WERI-Rb-1 (cell line): ENCODE measurements at regions not wholly inside any gene's neighbourhood (a gene's known extent, or its start where the extent isn't known, plus 50 kb on each side); places are given as distances from the start of the nearest gene placed in this dataset.
A peak's percentile ranks its signal among the peaks of the same experiment; 100 is the strongest.

Experiments
- DNase-seq: peaks from one replicate; pipeline ENCODE4 v3.0.0-alpha.2; 2020
- H3K27ac ChIP-seq: fragments of 250-450 bp; sonication (Bioruptor Pico); 2 replicates; pipeline ENCODE4 v1.5.1; 2020; ENCODE audit warnings: mild to moderate bottlenecking, moderate library complexity
- H3K27me3 ChIP-seq: fragments of 250-450 bp; sonication (Bioruptor Pico); 2 replicates; pipeline ENCODE4 v1.5.1; 2021; ENCODE audit warnings: mild to moderate bottlenecking, low read depth, moderate library complexity; ENCODE audit not compliant: insufficient read depth, severe bottlenecking
- H3K36me3 ChIP-seq: fragments of 250-450 bp; sonication (Bioruptor Pico); 2 replicates; pipeline ENCODE4 v1.5.1; 2020; ENCODE audit warnings: mild to moderate bottlenecking, moderate library complexity
- H3K4me3 ChIP-seq: 2 replicates; pipeline ENCODE4 v1.5.1; 2011; ENCODE audit warnings: low read depth, mild to moderate bottlenecking, control low read depth, low read length
- H3K9me3 ChIP-seq: fragments of 250-450 bp; sonication (Bioruptor Pico); 2 replicates; pipeline ENCODE4 v1.5.1; 2021; ENCODE audit warnings: mild to moderate bottlenecking, moderate library complexity; ENCODE audit not compliant: severe bottlenecking
- TF ChIP-seq, protein P1 (sequence below): IDR thresholded peaks from 2 replicates; pipeline ENCODE4 v1.5.1; 2011; ENCODE audit warnings: low read depth, mild to moderate bottlenecking, control low read depth, inconsistent platforms, low read length

DNA sequence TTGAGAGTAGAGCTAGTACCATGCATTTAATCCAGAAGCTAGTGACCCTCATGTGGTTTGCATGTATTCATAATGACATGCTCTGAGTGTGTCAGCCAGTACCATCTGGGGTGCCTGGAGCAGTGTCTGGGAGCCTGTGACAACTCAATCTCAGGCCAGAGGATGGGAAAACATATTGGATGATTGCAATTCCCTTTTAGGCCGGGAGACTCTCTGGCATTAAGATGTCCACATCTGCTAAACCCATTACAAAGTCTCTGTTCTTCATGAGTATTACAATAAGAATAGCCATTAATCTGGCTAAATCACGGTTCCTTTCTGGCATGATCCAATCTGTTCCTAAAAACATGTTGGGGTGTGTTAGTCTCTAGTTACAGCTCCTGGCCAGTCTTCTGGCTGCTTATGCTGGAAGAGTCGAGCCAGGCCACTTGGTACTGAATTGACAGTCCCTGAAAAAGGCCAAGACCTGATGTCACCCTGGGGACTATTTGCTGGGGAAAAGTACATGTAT is 475.7 kb downstream of the ENC1 start:
- Histone ChIP-seq H3K27ac (peak overlapping the region; percentile 61), H3K36me3 (no peaks in the 10 kb centered on the region), H3K9me3 (no peaks in the 10 kb centered on the region), H3K4me3 (no peak overlapping the region), H3K27me3 (no peaks in the 10 kb centered on the region)
- TF ChIP-seq, protein P1, sequence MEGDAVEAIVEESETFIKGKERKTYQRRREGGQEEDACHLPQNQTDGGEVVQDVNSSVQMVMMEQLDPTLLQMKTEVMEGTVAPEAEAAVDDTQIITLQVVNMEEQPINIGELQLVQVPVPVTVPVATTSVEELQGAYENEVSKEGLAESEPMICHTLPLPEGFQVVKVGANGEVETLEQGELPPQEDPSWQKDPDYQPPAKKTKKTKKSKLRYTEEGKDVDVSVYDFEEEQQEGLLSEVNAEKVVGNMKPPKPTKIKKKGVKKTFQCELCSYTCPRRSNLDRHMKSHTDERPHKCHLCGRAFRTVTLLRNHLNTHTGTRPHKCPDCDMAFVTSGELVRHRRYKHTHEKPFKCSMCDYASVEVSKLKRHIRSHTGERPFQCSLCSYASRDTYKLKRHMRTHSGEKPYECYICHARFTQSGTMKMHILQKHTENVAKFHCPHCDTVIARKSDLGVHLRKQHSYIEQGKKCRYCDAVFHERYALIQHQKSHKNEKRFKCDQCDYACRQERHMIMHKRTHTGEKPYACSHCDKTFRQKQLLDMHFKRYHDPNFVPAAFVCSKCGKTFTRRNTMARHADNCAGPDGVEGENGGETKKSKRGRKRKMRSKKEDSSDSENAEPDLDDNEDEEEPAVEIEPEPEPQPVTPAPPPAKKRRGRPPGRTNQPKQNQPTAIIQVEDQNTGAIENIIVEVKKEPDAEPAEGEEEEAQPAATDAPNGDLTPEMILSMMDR, result no peak
- peak; percentile 89 for DNase-seq

DNA sequence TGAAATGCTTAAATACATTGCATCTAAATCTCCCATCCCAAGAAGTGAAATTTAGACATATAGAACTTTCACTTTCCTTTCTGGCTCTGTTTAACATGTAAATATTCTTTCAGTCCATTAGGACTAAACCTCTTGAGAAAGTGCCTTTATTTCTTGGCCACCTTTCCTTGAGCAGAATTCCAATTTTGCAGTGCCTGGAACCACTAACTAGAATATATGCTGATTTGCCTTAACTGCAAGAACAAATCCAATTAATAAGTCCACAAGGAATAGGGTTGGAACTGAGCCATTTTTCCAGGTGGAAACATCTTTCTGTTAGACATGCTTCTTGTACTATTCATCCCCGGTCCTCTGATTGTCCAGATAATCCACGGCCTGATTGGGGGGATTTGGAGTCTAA is 478.0 kb downstream of the ENC1 start:
- no peaks in the 10 kb centered on the region for H3K9me3 ChIP-seq
- no peak overlapping the region for H3K4me3 ChIP-seq
- H3K27me3 ChIP-seq, result no peaks in the 10 kb centered on the region
- no peak overlapping the region for H3K27ac ChIP-seq
- TF ChIP-seq, protein P1, result no peak
- DNase-seq, result no peak
- no peaks in the 10 kb centered on the region for H3K36me3 ChIP-seq

DNA sequence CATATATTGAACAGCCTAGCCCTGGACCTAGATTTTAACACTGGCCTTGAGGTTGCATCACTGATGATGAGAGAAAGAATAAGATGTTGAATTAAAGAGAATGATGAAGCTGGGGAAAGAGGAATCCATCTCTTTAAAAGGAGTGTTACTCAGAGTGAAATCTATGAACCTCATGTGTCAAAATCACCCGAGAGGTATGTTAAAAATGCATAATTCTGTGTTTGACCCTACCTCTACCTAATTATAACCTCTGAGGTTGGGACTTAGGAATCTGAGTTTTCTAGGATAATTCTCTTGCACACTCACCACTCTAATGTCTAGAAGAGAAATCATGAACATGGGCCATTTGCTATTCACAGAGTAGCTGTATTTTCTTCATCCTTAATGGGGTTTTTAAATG is 479.4 kb downstream of the ENC1 start:
- Histone ChIP-seq H3K9me3 (no peaks in the 10 kb centered on the region), H3K27me3 (no peaks in the 10 kb centered on the region), H3K36me3 (no peaks in the 10 kb centered on the region), H3K4me3 (no peak overlapping the region), H3K27ac (no peak overlapping the region)
- TF ChIP-seq, protein P1, result no peak
- DNase-seq, result no peak

DNA sequence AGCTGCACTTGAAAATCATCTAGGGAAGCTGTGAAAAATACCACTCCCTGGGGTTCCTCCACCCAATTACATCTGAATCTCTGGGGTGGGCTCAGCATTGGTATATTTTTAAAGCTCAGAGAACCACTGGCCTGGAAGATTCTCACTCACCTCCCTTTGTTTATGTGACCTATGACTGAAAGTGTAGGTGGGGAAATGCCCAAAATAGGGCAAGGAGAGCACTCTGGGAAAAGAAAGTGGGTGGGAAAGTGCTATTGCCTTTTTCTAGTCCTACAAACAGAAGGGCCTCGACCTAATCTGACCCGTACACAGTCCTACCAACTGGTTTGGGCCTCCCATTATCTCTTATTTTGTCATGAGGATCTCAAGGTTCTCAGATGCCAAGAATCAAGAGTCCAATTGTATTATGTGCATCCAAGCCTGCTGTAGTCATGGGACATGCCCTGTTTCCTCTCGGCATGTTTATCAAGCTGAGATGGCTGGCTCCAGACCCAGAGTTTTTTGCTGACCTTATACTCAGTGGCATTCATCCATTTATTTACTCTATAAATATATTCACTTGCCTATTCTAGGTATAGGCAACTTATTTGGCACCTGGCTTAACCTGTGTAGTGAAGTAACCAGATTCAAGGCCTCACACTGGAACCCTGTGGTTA is 483.7 kb downstream of the ENC1 start:
- TF ChIP-seq, protein P1, result no peak
- Histone ChIP-seq H3K27me3 (no peaks in the 10 kb centered on the region), H3K36me3 (no peaks in the 10 kb centered on the region), H3K27ac (no peak overlapping the region), H3K4me3 (no peak overlapping the region), H3K9me3 (no peaks in the 10 kb centered on the region)
- DNase-seq, result no peak

DNA sequence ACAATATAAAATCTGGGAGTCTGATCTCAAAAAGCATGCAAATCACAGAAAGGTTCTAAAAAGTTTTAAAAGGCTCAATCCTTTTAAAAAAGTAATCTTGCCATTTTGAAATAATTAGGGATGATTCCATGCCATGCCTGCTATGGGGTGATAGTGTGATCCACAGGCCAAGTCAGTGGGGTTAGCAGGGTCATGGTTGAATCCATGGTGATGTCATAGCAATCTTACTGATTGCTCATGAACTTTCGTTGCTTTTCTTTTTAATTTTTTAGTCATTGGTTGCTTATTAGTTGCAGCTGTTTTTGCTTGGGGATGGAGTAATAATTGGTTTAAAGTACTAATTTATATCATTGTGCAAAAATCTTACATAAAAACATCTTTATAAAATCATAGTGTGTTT is 485.0 kb downstream of the ENC1 start:
- no peak overlapping the region for H3K27ac ChIP-seq
- no peaks in the 10 kb centered on the region for H3K36me3 ChIP-seq
- no peaks in the 10 kb centered on the region for H3K27me3 ChIP-seq
- TF ChIP-seq, protein P1, result no peak
- H3K4me3 ChIP-seq, result no peak overlapping the region
- no peak for DNase-seq
- H3K9me3 ChIP-seq, result no peaks in the 10 kb centered on the region

DNA sequence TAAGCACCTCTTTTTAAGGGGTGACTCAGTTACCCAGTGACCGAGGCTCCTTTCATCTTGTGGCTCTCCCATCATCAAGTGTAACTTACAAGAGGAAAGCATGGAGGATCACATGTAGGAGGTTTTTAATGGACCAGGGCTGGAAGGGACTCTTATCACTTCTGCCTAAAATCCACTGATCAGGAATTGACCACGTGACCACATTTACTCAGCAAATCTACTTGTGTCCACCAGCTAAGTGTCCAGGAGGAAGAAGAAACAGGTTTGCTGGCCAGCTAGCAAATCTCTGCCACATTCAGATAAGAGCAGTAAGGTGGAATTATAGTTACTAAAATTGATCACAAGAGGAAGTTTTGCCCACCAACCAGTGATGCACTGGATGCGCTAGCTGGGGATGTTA is 486.0 kb downstream of the ENC1 start:
- no peaks in the 10 kb centered on the region for H3K9me3 ChIP-seq
- TF ChIP-seq, protein P1, result no peak
- DNase-seq, result no peak
- no peaks in the 10 kb centered on the region for H3K27me3 ChIP-seq
- no peaks in the 10 kb centered on the region for H3K36me3 ChIP-seq
- no peak overlapping the region for H3K4me3 ChIP-seq
- no peak overlapping the region for H3K27ac ChIP-seq
